NT2/D1 (cell line): ENCODE measurements at regions not wholly inside any gene's neighbourhood (a gene's known extent, or its start where the extent isn't known, plus 50 kb on each side); places are given as distances from the start of the nearest gene placed in this dataset.
A peak's percentile ranks its signal among the peaks of the same experiment; 100 is the strongest.
"Not testable (repeated sequence)": the region's sequence is repeated elsewhere in the genome, so short reads cannot be mapped to it uniquely, and the experiment has no call there.

Experiments
- DNase-seq: peaks from one replicate; pipeline ENCODE4 v3.0.0-alpha.2; 2011; ENCODE audit warnings: low read depth, low spot score
- H3K27me3 ChIP-seq: 2 replicates; pipeline ENCODE4 v1.6.0; 2011; ENCODE audit warnings: mild to moderate bottlenecking; ENCODE audit not compliant: insufficient read length, insufficient read depth
- H3K36me3 ChIP-seq: 2 replicates; pipeline ENCODE4 v1.6.1; 2011; ENCODE audit warnings: mild to moderate bottlenecking, low read length, mixed read lengths; ENCODE audit not compliant: insufficient read depth, insufficient read length
- H3K4me1 ChIP-seq: 2 replicates; pipeline ENCODE4 v1.5.1; 2011; ENCODE audit not compliant: insufficient read depth, insufficient read length
- H3K4me3 ChIP-seq: 2 replicates; pipeline ENCODE4 v1.5.1; 2011; ENCODE audit warnings: low read depth; ENCODE audit not compliant: insufficient read length
- H3K9ac ChIP-seq: 2 replicates; pipeline ENCODE4 v1.6.0; 2011; ENCODE audit warnings: low read depth; ENCODE audit not compliant: insufficient read length
- H3K9me3 ChIP-seq: 2 replicates; pipeline ENCODE4 v1.5.1; 2011; ENCODE audit warnings: mild to moderate bottlenecking, low read length; ENCODE audit not compliant: insufficient read depth
- SUZ12 ChIP-seq: IDR thresholded peaks from 2 replicates; pipeline ENCODE4 v1.6.1; 2011; ENCODE audit not compliant: insufficient read length, insufficient read depth; ENCODE audit errors: extremely low read depth
- YY1 ChIP-seq: IDR thresholded peaks from 2 replicates; pipeline ENCODE4 v1.6.1; 2011; ENCODE audit not compliant: insufficient read length, insufficient read depth
- ZNF274 ChIP-seq: IDR thresholded peaks from 2 replicates; pipeline ENCODE4 v1.6.1; 2011; ENCODE audit warnings: mild to moderate bottlenecking, low read depth, low read length

GRCh38 chr3:164332831-164333802 lies 745.2 kb downstream of the SI start:
- no peak overlapping the region for H3K9ac ChIP-seq
- no peaks in the 10 kb centered on the region for H3K9me3 ChIP-seq
- peak; percentile 70 for DNase-seq
- no peaks in the 10 kb centered on the region for H3K27me3 ChIP-seq
- TF ChIP-seq SUZ12, result no peak
- no peak for TF ChIP-seq ZNF274
- TF ChIP-seq YY1, result no peak
- no peak overlapping the region for H3K4me3 ChIP-seq
- H3K36me3 ChIP-seq, result no peaks in the 10 kb centered on the region
- H3K4me1 ChIP-seq, result no peaks in the 10 kb centered on the region

- TF ChIP-seq ZNF274 (no peak), YY1 (no peak), SUZ12 (no peak)
- Histone ChIP-seq H3K9me3 (no peaks in the 10 kb centered on the region), H3K36me3 (no peaks in the 10 kb centered on the region), H3K27me3 (no peaks in the 10 kb centered on the region), H3K4me1 (no peaks in the 10 kb centered on the region), H3K9ac (no peak overlapping the region), H3K4me3 (no peak overlapping the region)
- DNase-seq, result no peak
These were observed 751.6 kb downstream of the SI start for GRCh38 chr3:164326714-164327113.

GRCh38 chr3:164320962-164321361 lies 757.3 kb downstream of the SI start:
- TF ChIP-seq SUZ12, result no peak
- TF ChIP-seq ZNF274, result no peak
- no peak for TF ChIP-seq YY1
- H3K9ac ChIP-seq, result no peak overlapping the region
- DNase-seq, result no peak

GRCh38 chr3:164306042-164306441 lies 772.3 kb downstream of the SI start:
- Histone ChIP-seq H3K36me3 (no peaks in the 10 kb centered on the region), H3K4me3 (no peak overlapping the region), H3K9ac (no peak overlapping the region), H3K4me1 (no peaks in the 10 kb centered on the region), H3K27me3 (no peaks in the 10 kb centered on the region), H3K9me3 (no peaks in the 10 kb centered on the region)
- TF ChIP-seq SUZ12, result no peak
- no peak for TF ChIP-seq YY1
- no peak for TF ChIP-seq ZNF274
- DNase-seq, result no peak

More at GRCh38 chr3:164320962-164321361, 757.3 kb downstream of the SI start:
- no peaks in the 10 kb centered on the region for H3K36me3 ChIP-seq
- no peaks in the 10 kb centered on the region for H3K9me3 ChIP-seq
- H3K4me1 ChIP-seq, result peaks cover 3% of the 10 kb centered on the region
- H3K4me3 ChIP-seq, result no peak overlapping the region
- no peaks in the 10 kb centered on the region for H3K27me3 ChIP-seq

- Histone ChIP-seq H3K9me3 (no peaks in the 10 kb centered on the region), H3K36me3 (no peaks in the 10 kb centered on the region), H3K9ac (no peak overlapping the region), H3K4me3 (no peak overlapping the region), H3K27me3 (no peaks in the 10 kb centered on the region), H3K4me1 (no peaks in the 10 kb centered on the region)
- no peak for TF ChIP-seq SUZ12
- no peak for TF ChIP-seq ZNF274
- TF ChIP-seq YY1, result no peak
- DNase-seq, result no peak
These were observed 774.4 kb downstream of the SI start for GRCh38 chr3:164303894-164304293.

- H3K36me3 ChIP-seq, result no peaks in the 10 kb centered on the region
- TF ChIP-seq YY1 (no peak), ZNF274 (no peak), SUZ12 (no peak)
- H3K9ac ChIP-seq, result no peak overlapping the region
These were observed 775.7 kb downstream of the SI start for GRCh38 chr3:164302622-164303021.

GRCh38 chr3:164291486-164291885 lies 786.8 kb downstream of the SI start:
- H3K4me1 ChIP-seq, DNase-seq, H3K4me3 ChIP-seq, H3K36me3 ChIP-seq, H3K27me3 ChIP-seq, H3K9ac ChIP-seq, H3K9me3 ChIP-seq: not testable (repeated sequence)

More at GRCh38 chr3:164302622-164303021, 775.7 kb downstream of the SI start:
- no peaks in the 10 kb centered on the region for H3K27me3 ChIP-seq
- no peaks in the 10 kb centered on the region for H3K4me1 ChIP-seq
- no peak for DNase-seq
- no peak overlapping the region for H3K4me3 ChIP-seq
- H3K9me3 ChIP-seq, result no peaks in the 10 kb centered on the region
